ENCODE measurements at regions not wholly inside any gene's neighbourhood (a gene's known extent, or its start where the extent isn't known, plus 50 kb on each side); places are given as distances from the start of the nearest gene placed in this dataset.

GRCh38 chr2:145764631-145765030 is 1244.7 kb upstream of the ZEB2 start:
- TF ChIP-seq CTCF (conservative IDR thresholded peaks at IDR 0.05 in 1 of 2, IDR thresholded peaks at IDR 0.05 in 1 of 2; ENCODE audit: low read depth in 1 of 2, low read length in 2 of 2): no peak
- no peak for TF ChIP-seq EZH2 (IDR thresholded peaks at IDR 0.05; ENCODE audit: low read length, missing control alignments)

Measured in fibroblast of lung (primary cell).